HCT116 (cell line): ENCODE measurements at regions not wholly inside any gene's neighbourhood (a gene's known extent, or its start where the extent isn't known, plus 50 kb on each side); places are given as distances from the start of the nearest gene placed in this dataset.

Experiments
- ATAC-seq: fragments of 200-7000 bp; cut with Tn5 transposase; 2 replicates; pipeline ENCODE4 v1.9.1; 2020; ENCODE audit warnings: mild to moderate bottlenecking, moderate library complexity
- BruUV-seq: library from RNA; stranded (reverse); fragments of 400-500 nt; replicated peaks from 2 replicates; lab custom pipeline; 2021; lab: Mats Ljungman, UMichigan
- CTCF ChIA-PET: fragments of 300-600 bp; sonication (Branson Sonifier 250); formaldehyde crosslinking; loops from one replicate; lab custom pipeline; 2021; ENCODE audit warnings: antibody characterized with exemption; lab: Charles Lee
- POLR2A ChIA-PET: fragments of 300-600, 350-600 bp; sonication (Branson Sonifier 250); formaldehyde crosslinking; loops from one replicate; lab custom pipeline; 2021; ENCODE audit warnings: antibody characterized with exemption; lab: Charles Lee
- RAD21 ChIA-PET, 2 experiments: fragments of 300-600 bp; sonication (Branson Sonifier 250); formaldehyde crosslinking; loops; one replicate each; lab custom pipeline; 2023; ENCODE audit warnings: low total read pairs in 2 of 2; ENCODE audit not compliant: uncharacterized antibody in 2 of 2, unreplicated experiment in 2 of 2, low non-redundant PET in 1 of 2; lab: Charles Lee
- DNase-seq: peaks from one replicate; pipeline ENCODE4 v3.0.0-alpha.2; 2010; ENCODE audit warnings: low read depth, low spot score
- H2AFZ ChIP-seq: fragments of 200-600 bp; shearing (Covaris generic), sonication (generic); 2 replicates; pipeline ENCODE4 v1.6.1; 2017; ENCODE audit warnings: low read depth, mixed run types, mixed read lengths, antibody characterized with exemption, low read length; ENCODE audit not compliant: poor library complexity, severe bottlenecking
- H3K27ac ChIP-seq: 2 replicates; pipeline ENCODE4 v1.5.1; 2012; ENCODE audit warnings: low read depth, low read length
- H3K27me3 ChIP-seq: fragments of 200-600 bp; sonication (generic); 2 replicates; pipeline ENCODE4 v1.6.1; 2016; ENCODE audit warnings: mixed run types, low read length, mixed read lengths; ENCODE audit not compliant: insufficient read depth
- H3K36me3 ChIP-seq, 2 experiments: fragments of 200-500 bp in 1 of 2; fragments of 200-600 bp in 1 of 2; sonication (Bioruptor generic) in 1 of 2; sonication (generic) in 1 of 2; 2 replicates each; pipeline versions ENCODE4 v1.5.1 to v1.6.1; 2014 to 2016; ENCODE audit warnings: low read length in 2 of 2, inconsistent platforms in 1 of 2, mixed read lengths in 1 of 2, mixed run types in 1 of 2; ENCODE audit not compliant: insufficient read depth in 2 of 2, control insufficient read depth in 1 of 2
- H3K4me1 ChIP-seq, 2 experiments: fragments of 200-600 bp in 1 of 2; sonication (generic) in 1 of 2; 2 replicates each; pipeline versions ENCODE4 v1.5.1 to v1.6.1; 2012 to 2017; ENCODE audit warnings: low read length in 2 of 2, inconsistent platforms in 1 of 2, mild to moderate bottlenecking in 1 of 2, mixed read lengths in 1 of 2, mixed run types in 1 of 2, moderate library complexity in 1 of 2; ENCODE audit not compliant: insufficient read depth in 2 of 2, control insufficient read depth in 1 of 2
- H3K4me2 ChIP-seq: fragments of 200-600 bp; sonication (generic); 2 replicates; pipeline ENCODE4 v1.6.1; 2017; ENCODE audit warnings: mixed run types, low read length, mixed read lengths
- H3K4me3 ChIP-seq, 2 experiments: fragments of 200-600 bp in 1 of 2; sonication (generic) in 1 of 2; replicated peaks in 1 of 2; 2 replicates each; pipeline ENCODE4 v1.5.1; 2011 to 2016; ENCODE audit warnings: low read length in 2 of 2, control low read depth in 1 of 2, low read depth in 1 of 2, mild to moderate bottlenecking in 1 of 2, mixed read lengths in 1 of 2, mixed run types in 1 of 2
- H3K79me2 ChIP-seq: fragments of 200-600 bp; sonication (generic); 2 replicates; pipeline ENCODE4 v1.6.1; 2017; ENCODE audit warnings: mild to moderate bottlenecking, mixed run types, low read length, moderate library complexity, mixed read lengths; ENCODE audit not compliant: insufficient read depth
- H3K9ac ChIP-seq: fragments of 200-600 bp; sonication (generic); 2 replicates; pipeline ENCODE4 v1.6.1; 2016; ENCODE audit warnings: low read length, mixed read lengths
- H3K9me2 ChIP-seq: fragments of 200-600 bp; sonication (generic), shearing (Covaris generic); 2 replicates; pipeline ENCODE4 v1.6.1; 2017; ENCODE audit warnings: mixed run types, mild to moderate bottlenecking, moderate library complexity; ENCODE audit not compliant: insufficient read depth
- H3K9me3 ChIP-seq, 2 experiments: fragments of 200-500 bp in 1 of 2; fragments of 200-600 bp in 1 of 2; sonication (Bioruptor generic) in 1 of 2; sonication (generic) in 1 of 2; 2 replicates each; pipeline ENCODE4 v1.6.1; 2014 to 2017; ENCODE audit warnings: low read length in 2 of 2, mixed read lengths in 2 of 2, inconsistent platforms in 1 of 2, low read depth in 1 of 2, mild to moderate bottlenecking in 1 of 2, mixed run types in 1 of 2, moderate library complexity in 1 of 2; ENCODE audit not compliant: control insufficient read depth in 1 of 2, insufficient read depth in 1 of 2
- H4K20me1 ChIP-seq: fragments of 200-600 bp; sonication (generic), shearing (Covaris generic); 2 replicates; pipeline ENCODE4 v1.6.1; 2017; ENCODE audit warnings: mixed run types, mild to moderate bottlenecking, moderate library complexity; ENCODE audit not compliant: insufficient read depth
- ATF3 ChIP-seq: IDR thresholded peaks from 2 replicates; pipeline ENCODE4 v1.6.1; 2012
- CBX3 ChIP-seq: IDR thresholded peaks from 2 replicates; pipeline ENCODE4 v1.6.1; 2012; ENCODE audit warnings: low read depth
- CEBPB ChIP-seq: IDR thresholded peaks from 2 replicates; pipeline ENCODE4 v1.6.1; 2012; ENCODE audit warnings: low read depth
- EGR1 ChIP-seq: IDR thresholded peaks from 2 replicates; pipeline ENCODE4 v1.6.1; 2012; ENCODE audit warnings: low read depth
- ELF1 ChIP-seq: IDR thresholded peaks from 2 replicates; pipeline ENCODE4 v1.6.1; 2012; ENCODE audit warnings: low read depth, borderline replicate concordance
- EZH2 ChIP-seq: fragments of 200-600 bp; sonication (generic); IDR thresholded peaks from 2 replicates; pipeline ENCODE4 v1.6.1; 2017; ENCODE audit warnings: antibody characterized with exemption, mixed run types
- JUND ChIP-seq: IDR thresholded peaks from 2 replicates; pipeline ENCODE4 v1.6.1; 2012
- POLR2AphosphoS5 ChIP-seq: IDR thresholded peaks from 2 replicates; pipeline ENCODE4 v1.6.1; 2011; ENCODE audit warnings: mild to moderate bottlenecking, low read depth, low read length, moderate library complexity
- RAD21 ChIP-seq: IDR thresholded peaks from 2 replicates; pipeline ENCODE4 v1.6.1; 2012; ENCODE audit warnings: low read depth, mild to moderate bottlenecking
- REST ChIP-seq: IDR thresholded peaks from 2 replicates; pipeline ENCODE4 v1.6.1; 2012; ENCODE audit warnings: low read depth
- SP1 ChIP-seq: IDR thresholded peaks from 2 replicates; pipeline ENCODE4 v1.6.1; 2012; ENCODE audit warnings: low read depth
- SRF ChIP-seq: IDR thresholded peaks from 2 replicates; pipeline ENCODE4 v1.6.1; 2012; ENCODE audit warnings: low read depth
- TCF7L2 ChIP-seq: IDR thresholded peaks from 2 replicates; pipeline ENCODE4 v1.7.0; 2011; ENCODE audit warnings: borderline replicate concordance, inconsistent platforms; ENCODE audit not compliant: insufficient read depth, insufficient read length; ENCODE audit errors: extremely low read depth
- ZBTB33 ChIP-seq: IDR thresholded peaks from 2 replicates; pipeline ENCODE4 v1.6.1; 2011; ENCODE audit warnings: mild to moderate bottlenecking, low read length, moderate library complexity; ENCODE audit not compliant: insufficient replicate concordance; ENCODE audit errors: extremely low read depth
- intact Hi-C: fragments of 100-400 bp; cut with micrococcal nuclease; formaldehyde crosslinking; loops from 2 replicates; pipeline ENCODE4 v1.10.0; 2022

GRCh38 chr2:125596612-125597011 is 1059.3 kb upstream of the GYPC start:
- H3K79me2 ChIP-seq: no peaks in the 10 kb centered on the region
- no peak overlapping the region for H3K9ac ChIP-seq
- H3K9me2 ChIP-seq: no peaks in the 10 kb centered on the region
- ChIA-PET CTCF (no interaction called here), RAD21 (no interaction called here), POLR2A (no interaction called here)
- no peaks in the 10 kb centered on the region for H4K20me1 ChIP-seq
- H2AFZ ChIP-seq: no peak overlapping the region
- H3K27ac ChIP-seq: no peak overlapping the region
- TF ChIP-seq REST (no peak), EZH2 (no peak), ATF3 (no peak), EGR1 (no peak), CBX3 (no peak), ZBTB33 (no peak), RAD21 (no peak), TCF7L2 (no peak), POLR2AphosphoS5 (no peak), JUND (no peak), CEBPB (no peak), ELF1 (no peak), SP1 (no peak), SRF (no peak)
- no peak for ATAC-seq
- H3K4me3 ChIP-seq: no peak overlapping the region
- intact Hi-C loops: no loop called here
- no peak overlapping the region for H3K4me2 ChIP-seq
- peaks cover 9 to 36% of the 10 kb centered on the region in 2 experiments; a peak in 2 of 4 replicates for H3K9me3 ChIP-seq
- no TSS peak for BruUV-seq
- no peaks in the 10 kb centered on the region for H3K27me3 ChIP-seq
- H3K4me1 ChIP-seq: no peaks in the 10 kb centered on the region
- H3K36me3 ChIP-seq: no peaks in the 10 kb centered on the region; a peak in 1 of 4 replicates
- no peak for DNase-seq
